Lung (tissue), 11 donors: ENCODE measurements at regions not wholly inside any gene's neighbourhood (a gene's known extent, or its start where the extent isn't known, plus 50 kb on each side); places are given as distances from the start of the nearest gene placed in this dataset.

Experiments
- ATAC-seq: fragments of 200-7000 bp; cut with Tn5 transposase; one replicate; pipeline ENCODE4 v1.9.1; 2020; ENCODE audit warnings: moderate number of reproducible peaks; ENCODE audit not compliant: insufficient read depth, low FRiP score
- DNase-seq, 3 donors: peaks; one replicate each; pipeline ENCODE4 v3.0.0-alpha.2; 2013 to 2017
- H3K27ac ChIP-seq, 2 donors: one replicate each; pipeline ENCODE4 v1.5.1; 2013; ENCODE audit warnings: mild to moderate bottlenecking in 2 of 2, moderate library complexity in 2 of 2, control low read depth in 1 of 2, inconsistent platforms in 1 of 2, low read depth in 1 of 2, low read length in 1 of 2
- H3K27me3 ChIP-seq, 3 donors: one replicate each; pipeline ENCODE4 v1.5.1; 2013; ENCODE audit warnings: low read length in 2 of 3; ENCODE audit not compliant: control insufficient read depth in 3 of 3, insufficient read depth in 3 of 3
- H3K36me3 ChIP-seq, 4 donors: one replicate each; pipeline ENCODE4 v1.5.1; 2013; ENCODE audit warnings: low read length in 4 of 4, mild to moderate bottlenecking in 1 of 4, moderate library complexity in 1 of 4; ENCODE audit not compliant: control insufficient read depth in 4 of 4, insufficient read depth in 4 of 4
- H3K4me1 ChIP-seq, 5 donors: one replicate each; pipeline ENCODE4 v1.5.1; 2013; ENCODE audit warnings: low read length in 5 of 5, mild to moderate bottlenecking in 2 of 5, moderate library complexity in 1 of 5; ENCODE audit not compliant: control insufficient read depth in 5 of 5, insufficient read depth in 5 of 5
- H3K4me3 ChIP-seq: one replicate; pipeline ENCODE4 v1.5.1; 2013; ENCODE audit warnings: mild to moderate bottlenecking, control low read depth, moderate library complexity
- H3K9ac ChIP-seq, 2 donors: one replicate each; pipeline ENCODE4 v1.5.1; 2013; ENCODE audit warnings: low read length in 2 of 2, control low read depth in 1 of 2; ENCODE audit not compliant: insufficient read depth in 1 of 2
- H3K9me3 ChIP-seq, 4 donors: one replicate each; pipeline ENCODE4 v1.5.1; 2013; ENCODE audit warnings: low read length in 3 of 4, mild to moderate bottlenecking in 1 of 4, moderate library complexity in 1 of 4; ENCODE audit not compliant: control insufficient read depth in 4 of 4, insufficient read depth in 3 of 4
- WGBS, 2 donors: extraction: QIAGEN DNeasy Blood & Tissue Kit; methylation state at CpG; one replicate each; pipeline ENCODE4 v1.1.7; 2013; 5-methylcytosine and 5-hydroxymethylcytosine counted together
- TF ChIP-seq, protein P1 (sequence below): IDR thresholded peaks from 2 replicates; pipeline ENCODE4 v1.5.1; 2012; ENCODE audit warnings: mild to moderate bottlenecking; ENCODE audit errors: control extremely low read depth, extremely low read depth
- donor health status: control.
- donor health status: control.
- donor health status: Bipolar disorder and iron deficiency.
- donor health status: healthy.
- donor health status: DM: yes; HTN: yes; CAD: no.

DNA sequence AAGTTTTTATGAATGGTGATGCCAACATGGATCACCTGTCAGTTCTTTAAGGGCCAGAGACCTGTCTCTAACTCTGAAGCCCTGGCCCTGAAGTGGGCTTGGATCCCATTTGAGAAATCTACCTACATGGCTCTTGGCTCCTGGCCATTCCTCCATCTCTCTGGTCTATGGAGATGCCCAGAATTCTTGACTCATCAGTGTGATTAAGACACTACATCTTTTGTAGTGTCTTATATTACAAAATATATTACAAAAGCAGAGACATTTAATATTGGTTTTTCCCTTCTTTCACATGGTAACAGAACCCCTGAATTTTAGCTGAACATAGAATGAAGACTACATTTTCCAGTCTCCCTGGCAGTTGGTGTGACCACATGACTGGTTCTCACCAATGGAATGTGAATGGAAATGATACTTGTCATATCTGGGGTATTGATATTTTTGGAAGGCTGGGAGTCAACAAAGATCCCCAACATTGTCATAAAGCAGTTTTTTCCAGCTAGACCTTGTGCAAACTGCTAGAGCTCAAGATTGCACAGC is 198.3 kb downstream of the SREK1 start:
- ATAC-seq (no peak), DNase-seq (no peak)
- TF ChIP-seq, protein P1, sequence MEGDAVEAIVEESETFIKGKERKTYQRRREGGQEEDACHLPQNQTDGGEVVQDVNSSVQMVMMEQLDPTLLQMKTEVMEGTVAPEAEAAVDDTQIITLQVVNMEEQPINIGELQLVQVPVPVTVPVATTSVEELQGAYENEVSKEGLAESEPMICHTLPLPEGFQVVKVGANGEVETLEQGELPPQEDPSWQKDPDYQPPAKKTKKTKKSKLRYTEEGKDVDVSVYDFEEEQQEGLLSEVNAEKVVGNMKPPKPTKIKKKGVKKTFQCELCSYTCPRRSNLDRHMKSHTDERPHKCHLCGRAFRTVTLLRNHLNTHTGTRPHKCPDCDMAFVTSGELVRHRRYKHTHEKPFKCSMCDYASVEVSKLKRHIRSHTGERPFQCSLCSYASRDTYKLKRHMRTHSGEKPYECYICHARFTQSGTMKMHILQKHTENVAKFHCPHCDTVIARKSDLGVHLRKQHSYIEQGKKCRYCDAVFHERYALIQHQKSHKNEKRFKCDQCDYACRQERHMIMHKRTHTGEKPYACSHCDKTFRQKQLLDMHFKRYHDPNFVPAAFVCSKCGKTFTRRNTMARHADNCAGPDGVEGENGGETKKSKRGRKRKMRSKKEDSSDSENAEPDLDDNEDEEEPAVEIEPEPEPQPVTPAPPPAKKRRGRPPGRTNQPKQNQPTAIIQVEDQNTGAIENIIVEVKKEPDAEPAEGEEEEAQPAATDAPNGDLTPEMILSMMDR, result no peak
- peaks cover 0 to 7% (median 0%) of the 10 kb centered on the region in 5 donors for H3K4me1 ChIP-seq
- H3K9me3 ChIP-seq, result peaks cover 0 to 3% (median 0%) of the 10 kb centered on the region in 4 donors
- H3K9ac ChIP-seq, result no peak overlapping the region
- no peaks in the 10 kb centered on the region for H3K27me3 ChIP-seq
- H3K4me3 ChIP-seq, result no peak overlapping the region
- no peaks in the 10 kb centered on the region for H3K36me3 ChIP-seq
- no peak overlapping the region for H3K27ac ChIP-seq

DNA sequence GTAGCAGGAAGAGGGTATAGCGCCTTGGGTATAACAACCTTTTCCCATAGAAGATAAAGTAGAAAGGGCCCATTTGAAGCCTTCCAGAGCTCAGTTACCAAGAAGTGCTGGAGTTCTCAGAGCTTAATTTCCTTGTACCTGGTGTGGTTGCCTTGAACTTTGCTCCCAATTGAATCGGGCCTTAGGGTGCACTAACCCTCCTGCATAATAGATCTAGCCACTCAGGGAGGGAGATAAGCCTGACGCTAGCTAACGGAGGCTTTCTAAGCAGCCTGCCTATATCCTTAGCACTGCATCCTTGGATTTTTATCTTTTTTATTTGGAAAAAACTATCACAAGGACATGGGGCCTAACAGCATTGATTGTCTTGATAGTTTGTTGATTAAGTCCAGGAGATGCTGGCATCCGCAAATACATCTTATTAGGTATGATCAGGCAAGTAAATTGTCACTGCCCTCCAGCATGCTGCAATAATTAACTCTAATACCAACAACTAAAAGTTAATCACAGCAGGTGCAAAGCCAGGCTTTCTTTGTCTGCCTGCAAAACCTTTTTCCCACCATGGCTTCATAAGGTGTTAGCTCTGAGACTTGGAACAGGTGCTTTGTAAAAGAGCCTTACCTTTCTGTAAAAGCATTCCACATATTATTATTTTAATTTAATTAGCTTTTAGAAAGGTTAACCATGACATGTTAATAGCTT is 199.4 kb downstream of the SREK1 start:
- 93% methylated on average over 5 of the region's 5 CpGs for WGBS, 2 donors
- no peaks in the 10 kb centered on the region for H3K27me3 ChIP-seq
- no peak overlapping the region for H3K9ac ChIP-seq
- no peak overlapping the region for H3K27ac ChIP-seq
- TF ChIP-seq, protein P1, result no peak
- H3K36me3 ChIP-seq, result no peaks in the 10 kb centered on the region
- ATAC-seq (no peak), DNase-seq (no peak)
- H3K4me3 ChIP-seq, result no peak overlapping the region
- H3K9me3 ChIP-seq, result peaks cover 0 to 3% (median 0%) of the 10 kb centered on the region in 4 donors
- peaks cover 0 to 7% (median 0%) of the 10 kb centered on the region in 5 donors for H3K4me1 ChIP-seq

DNA sequence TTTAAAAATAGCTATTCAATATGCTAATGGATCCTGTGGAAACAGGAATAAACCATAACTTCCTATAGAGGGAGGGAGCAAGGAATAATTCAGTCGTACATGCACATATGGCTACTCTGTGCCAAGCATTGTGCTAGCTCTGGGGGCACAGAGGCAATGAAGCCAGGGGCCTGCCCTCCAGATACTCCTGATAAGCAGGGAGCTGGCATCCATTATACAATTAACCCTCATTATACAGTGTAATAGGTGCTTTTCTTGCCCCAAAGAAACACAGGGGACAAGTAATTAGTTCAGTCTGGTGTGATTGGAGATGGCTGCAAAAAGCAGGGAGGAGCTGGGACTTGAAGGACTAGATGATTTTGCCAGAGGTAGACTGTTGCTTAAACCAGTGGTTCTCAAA is 200.4 kb downstream of the SREK1 start:
- ATAC-seq (no peak), DNase-seq (no peak)
- Histone ChIP-seq H3K4me1 (peaks cover 0 to 7% (median 0%) of the 10 kb centered on the region in 5 donors), H3K9me3 (peaks cover 0 to 3% (median 0%) of the 10 kb centered on the region in 4 donors), H3K36me3 (no peaks in the 10 kb centered on the region), H3K4me3 (no peak overlapping the region), H3K27ac (no peak overlapping the region), H3K27me3 (no peaks in the 10 kb centered on the region), H3K9ac (no peak overlapping the region)
- 71 to 75% methylated on average over 1 of the region's 1 CpG for WGBS, 2 donors
- TF ChIP-seq, protein P1, result no peak
